H1 (cell line): ENCODE measurements at regions not wholly inside any gene's neighbourhood (a gene's known extent, or its start where the extent isn't known, plus 50 kb on each side); places are given as distances from the start of the nearest gene placed in this dataset.

Experiments
- GTF2F1 ChIP-seq: IDR thresholded peaks from 2 replicates; pipeline ENCODE4 v1.6.1; 2012; ENCODE audit warnings: low read depth, low read length, improper control_type of control experiment, borderline replicate concordance
- RNF2 ChIP-seq: fragments of 200-900, 300-1000 bp; sonication (generic); IDR thresholded peaks from 2 replicates; pipeline ENCODE4 v1.7.1; 2016; ENCODE audit warnings: borderline replicate concordance, low read depth, mild to moderate bottlenecking, antibody characterized with exemption, low read length; ENCODE audit not compliant: poor library complexity, severe bottlenecking; ENCODE audit errors: missing control alignments
- SAP30 ChIP-seq: fragments of 300-600 bp; sonication (generic); IDR thresholded peaks from 2 replicates; pipeline ENCODE4 v1.7.1; 2012; ENCODE audit warnings: low read length, moderate library complexity, mild to moderate bottlenecking, inconsistent platforms; ENCODE audit not compliant: insufficient read depth, insufficient replicate concordance
- SUZ12 ChIP-seq: fragments of 200-600 bp; sonication (generic); IDR thresholded peaks from 2 replicates; pipeline ENCODE4 v1.6.1; 2012; ENCODE audit warnings: mild to moderate bottlenecking, inconsistent platforms, low read length, moderate library complexity, mixed read lengths
- TEAD4 ChIP-seq: IDR thresholded peaks from 2 replicates; pipeline ENCODE4 v1.6.1; 2012; ENCODE audit warnings: low read depth, low read length, inconsistent platforms, mixed read lengths

- TF ChIP-seq TEAD4 (no peak), SAP30 (no peak), SUZ12 (no peak), RNF2 (no peak), GTF2F1 (no peak)
These were observed 108.2 kb upstream of the MPDZ start (continued) for GRCh38 chr9:13387734-13388067.
